DND-41 (cell line): ENCODE measurements at regions not wholly inside any gene's neighbourhood (a gene's known extent, or its start where the extent isn't known, plus 50 kb on each side); places are given as distances from the start of the nearest gene placed in this dataset.

Source experiments
- CTCF ChIP-seq: IDR thresholded peaks from 2 replicates; pipeline ENCODE4 v1.5.1; 2012; ENCODE audit warnings: borderline replicate concordance, low read length, moderate library complexity, mild to moderate bottlenecking; ENCODE audit not compliant: poor library complexity, severe bottlenecking; ENCODE audit errors: extremely low read depth
- EZH2 ChIP-seq: IDR thresholded peaks from 3 replicates; pipeline ENCODE4 v1.6.1; 2012; ENCODE audit warnings: borderline replicate concordance, low read depth, mild to moderate bottlenecking, moderate library complexity, low read length, inconsistent platforms; ENCODE audit not compliant: severe bottlenecking

DNA sequence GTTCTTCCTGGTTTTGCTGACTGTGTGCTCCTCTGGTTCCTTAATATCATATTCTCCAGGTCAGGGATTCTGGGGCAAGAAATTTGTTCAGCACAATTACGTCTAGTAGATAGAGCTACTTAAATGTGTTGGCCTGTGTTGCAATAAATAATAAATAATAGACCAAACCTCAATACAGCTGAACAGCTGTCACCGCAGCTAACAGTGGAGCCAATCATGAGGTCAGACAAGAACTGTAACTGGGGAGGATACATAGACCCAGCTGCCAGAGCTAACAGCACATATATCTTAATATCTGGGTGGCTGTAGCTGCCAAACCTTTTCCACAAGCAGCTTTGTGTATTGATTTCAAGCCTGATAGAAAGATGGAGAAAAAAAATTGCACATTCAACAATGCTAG lies 1596.3 kb upstream of the PCDH20 start:
- TF ChIP-seq CTCF: no peak
- no peak for TF ChIP-seq EZH2
